Activated gamma-delta T cell treated with Interleukin-2 at 50 U/mL for 16 hours (primary cell): ENCODE measurements at regions not wholly inside any gene's neighbourhood (a gene's known extent, or its start where the extent isn't known, plus 50 kb on each side); places are given as distances from the start of the nearest gene placed in this dataset.
"Not testable (repeated sequence)": the region's sequence is repeated elsewhere in the genome, so short reads cannot be mapped to it uniquely, and the experiment has no call there.

Experiments used
- DNase-seq: peaks from one replicate; pipeline ENCODE4 v3.0.0-alpha.2; 2020

DNA sequence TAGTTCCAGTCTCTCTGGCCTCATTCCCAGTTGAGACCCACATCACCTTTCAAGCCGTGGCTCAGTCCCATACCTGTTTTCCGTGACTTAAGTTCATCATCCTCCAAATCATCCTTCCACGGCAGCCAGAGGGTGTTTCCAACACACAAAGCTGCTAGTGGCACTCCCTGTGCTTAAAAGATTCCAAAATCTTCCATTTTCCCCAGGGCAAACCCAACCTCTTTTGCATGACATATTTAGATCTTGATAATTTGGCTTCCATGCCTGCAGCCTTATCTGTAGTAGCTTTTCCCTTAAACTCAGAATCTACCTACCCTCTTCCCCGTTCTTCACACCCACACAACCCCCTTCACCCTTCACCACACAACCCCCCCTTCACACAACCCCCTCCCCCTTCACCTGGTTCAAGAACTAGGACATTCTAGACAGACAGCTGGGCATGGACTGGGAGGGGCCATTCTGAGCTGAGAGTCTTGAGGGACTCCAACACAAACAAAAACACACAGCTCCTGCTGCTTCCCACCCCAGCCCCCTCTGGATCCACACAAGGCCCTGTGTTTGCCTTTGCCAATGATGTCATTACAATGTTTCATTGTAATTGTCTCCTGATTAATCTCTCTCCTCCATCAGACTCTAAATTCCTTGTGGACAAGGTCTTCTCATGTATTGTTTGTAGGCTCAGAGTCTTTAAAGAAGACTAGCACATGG lies 268.2 kb downstream of the SH3GL2 start:
- no peak for DNase-seq

DNA sequence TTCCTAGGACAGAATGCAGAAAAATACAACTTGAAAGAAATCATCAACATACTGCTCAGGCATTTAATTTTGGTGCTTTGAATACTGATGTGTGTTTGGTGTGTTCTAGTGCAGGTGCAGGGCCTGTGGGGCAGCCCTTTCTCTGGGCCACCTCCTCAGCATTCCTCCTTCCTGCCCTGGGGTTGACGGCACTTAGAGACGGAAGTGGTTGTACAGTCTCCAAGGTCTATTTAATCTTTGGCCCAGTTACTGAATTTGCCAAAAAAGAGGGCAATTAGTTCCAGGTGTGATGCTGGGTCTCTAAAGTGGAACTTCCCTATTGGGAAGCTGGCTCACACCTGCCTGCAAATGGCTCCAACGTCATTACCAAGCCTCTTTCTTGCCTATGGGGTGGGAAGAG lies 269.0 kb downstream of the SH3GL2 start:
- DNase-seq = no peak

DNA sequence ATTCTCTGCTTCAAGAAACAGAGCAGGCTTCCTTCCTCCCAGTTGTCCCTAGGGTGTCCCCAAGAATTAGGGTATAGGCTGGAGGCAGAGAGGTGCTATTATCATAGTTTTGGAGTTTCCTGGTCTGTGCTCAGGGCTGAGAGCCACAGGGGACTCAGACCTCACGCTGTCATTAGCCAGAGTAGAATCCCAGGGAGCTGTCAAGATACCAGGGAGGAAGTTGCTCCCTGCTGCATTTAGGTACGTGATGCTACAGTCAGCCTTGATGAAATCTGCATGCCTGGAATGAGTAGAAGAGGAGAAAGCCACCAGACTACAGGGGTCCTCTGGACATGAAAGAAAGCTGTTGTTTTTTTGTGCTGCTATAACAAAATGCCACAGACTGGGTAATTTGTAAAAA lies 273.2 kb downstream of the SH3GL2 start:
- no peak for DNase-seq

DNA sequence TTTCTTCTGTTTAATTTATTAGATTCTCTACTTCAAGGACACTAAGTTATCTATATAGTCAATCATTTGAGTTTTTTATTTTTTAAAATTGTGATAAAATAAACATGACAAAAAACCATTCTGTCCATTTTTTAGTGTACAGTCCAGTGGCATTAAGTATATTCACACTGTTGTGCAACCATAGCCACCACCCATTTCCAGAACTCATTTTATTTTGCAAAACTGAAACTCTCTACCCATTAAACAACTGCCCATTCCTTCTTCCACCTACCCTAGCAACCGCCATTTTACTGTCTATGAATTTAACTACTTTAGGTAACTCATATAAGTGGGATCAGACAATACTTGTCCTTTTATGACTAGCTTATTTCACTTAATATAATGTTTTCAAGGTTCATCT lies 275.6 kb downstream of the SH3GL2 start:
- no peak for DNase-seq

DNA sequence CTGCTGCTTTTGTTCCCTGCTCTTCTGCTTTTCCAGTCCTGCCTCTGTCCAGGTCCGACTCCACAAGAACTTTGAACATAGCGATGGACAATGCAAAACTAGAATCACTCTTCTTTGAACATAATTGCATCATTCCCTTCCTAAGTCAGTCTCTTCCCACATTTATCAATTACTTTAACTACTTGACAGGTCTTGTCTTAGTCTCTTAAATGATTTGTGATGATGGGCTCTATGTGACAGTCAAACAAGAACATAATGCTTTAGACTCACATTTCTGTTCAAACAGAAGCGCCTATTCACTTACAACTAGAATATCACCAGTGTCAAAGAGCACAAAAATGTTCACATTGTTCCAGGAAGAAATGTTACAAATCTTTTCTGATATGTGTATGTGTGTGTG lies 278.1 kb downstream of the SH3GL2 start:
- DNase-seq = no peak

DNA sequence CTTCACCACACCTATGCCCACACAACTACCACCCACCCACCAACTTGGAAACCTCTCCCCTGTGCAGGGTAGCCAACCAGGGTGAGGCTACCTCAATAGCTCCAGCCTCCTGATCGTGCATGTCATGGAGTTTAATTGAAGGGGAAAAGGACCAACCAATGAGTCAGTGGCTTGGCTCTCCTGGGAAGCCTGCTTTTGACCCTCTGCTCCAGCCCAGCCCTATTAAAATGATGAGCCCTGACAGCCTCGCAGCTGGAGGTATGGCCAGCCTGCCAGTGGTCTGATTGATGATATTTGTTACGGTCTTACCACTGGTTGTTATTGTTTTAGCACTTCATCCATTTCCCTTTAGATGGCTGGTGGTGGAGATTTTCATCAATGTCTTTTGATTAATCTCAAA lies 280.4 kb downstream of the SH3GL2 start:
- DNase-seq = no peak

DNA sequence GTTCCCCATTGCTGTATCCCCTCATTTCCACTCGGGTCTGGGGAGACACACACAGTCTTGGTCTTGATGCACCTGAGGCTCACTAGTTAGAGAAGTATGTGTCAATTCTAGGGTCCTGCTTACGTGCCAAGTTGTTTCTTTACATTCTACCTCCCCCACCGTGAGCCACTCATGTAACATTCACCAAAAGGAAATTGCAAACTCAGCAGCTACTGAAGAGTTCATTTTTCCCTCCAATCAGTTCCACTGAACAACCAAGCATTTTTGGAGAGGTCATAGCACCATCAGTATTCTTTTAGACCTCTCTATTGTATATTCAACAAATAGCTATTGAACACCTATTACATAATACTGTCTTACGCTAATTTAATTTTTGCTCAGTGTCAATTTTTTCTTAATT lies 281.1 kb downstream of the SH3GL2 start:
- DNase-seq = no peak

DNA sequence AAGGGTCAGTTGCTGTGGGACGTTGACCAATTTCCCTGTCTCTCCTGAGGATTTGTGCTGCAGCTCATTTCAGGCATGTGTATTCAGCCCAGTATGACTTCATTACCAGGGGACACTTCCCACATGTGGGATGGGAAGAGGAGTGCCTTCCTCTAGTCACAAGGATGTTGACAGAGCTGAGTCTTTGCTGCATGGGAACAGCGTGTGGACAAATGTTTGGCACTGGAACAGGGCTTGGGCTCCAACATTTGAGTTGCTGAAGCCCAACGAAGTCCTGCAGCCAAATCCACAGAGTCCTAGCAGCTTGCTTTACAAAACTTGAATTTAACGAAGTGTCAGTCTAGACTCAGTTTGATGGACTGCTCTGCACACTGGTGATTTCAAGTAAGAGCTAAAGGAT lies 283.2 kb downstream of the SH3GL2 start:
- DNase-seq = no peak

DNA sequence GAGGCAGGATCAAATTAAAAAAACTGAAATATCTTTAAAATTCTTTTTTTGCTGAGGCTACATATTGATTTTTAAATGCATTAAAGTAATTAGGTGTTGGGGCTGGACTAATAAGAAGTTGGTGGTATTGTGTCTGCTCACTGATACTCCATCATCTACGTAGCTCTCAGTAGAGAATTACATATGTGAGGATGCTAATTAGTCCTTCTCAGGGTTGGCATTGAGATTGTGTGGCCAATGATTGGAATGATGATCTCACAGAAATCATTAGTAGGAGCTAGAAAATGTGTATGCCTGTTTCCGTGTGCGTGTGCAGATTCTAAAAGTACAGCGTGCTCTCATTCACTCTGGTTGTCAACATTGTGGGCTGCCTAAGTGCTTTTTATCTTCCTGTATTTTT lies 283.8 kb downstream of the SH3GL2 start:
- DNase-seq = no peak

DNA sequence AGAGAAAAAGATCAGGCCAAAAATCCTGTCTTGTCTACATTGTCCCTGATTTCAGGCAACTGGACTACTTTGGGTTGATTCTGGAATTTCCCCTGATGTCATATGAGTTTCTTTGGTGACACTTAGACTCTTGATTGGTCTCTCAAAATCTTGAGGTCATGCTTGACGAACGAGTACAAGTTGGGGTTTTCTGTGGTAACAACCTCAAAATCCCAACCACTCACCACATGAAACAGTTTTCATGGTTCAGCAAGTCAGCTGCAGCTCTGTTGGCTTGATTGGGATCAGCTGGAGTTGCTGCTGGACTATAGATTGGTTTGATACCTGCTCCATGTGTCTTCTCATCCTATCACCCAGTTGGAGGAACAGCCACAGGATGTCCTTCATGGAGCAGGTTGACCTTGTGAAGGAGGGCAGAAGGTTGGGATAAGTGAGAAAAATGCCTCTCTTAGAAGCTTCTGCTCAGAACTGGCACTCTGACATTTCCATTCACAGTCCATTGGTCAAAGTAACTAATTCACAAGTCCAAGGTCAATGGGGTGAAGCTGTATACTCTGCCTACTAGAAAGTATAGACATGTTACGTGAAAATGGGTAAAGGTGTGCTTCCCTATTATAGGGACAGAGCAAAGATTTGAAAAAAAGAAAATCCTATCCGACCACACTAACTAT lies 284.5 kb downstream of the SH3GL2 start:
- DNase-seq = no peak

DNA sequence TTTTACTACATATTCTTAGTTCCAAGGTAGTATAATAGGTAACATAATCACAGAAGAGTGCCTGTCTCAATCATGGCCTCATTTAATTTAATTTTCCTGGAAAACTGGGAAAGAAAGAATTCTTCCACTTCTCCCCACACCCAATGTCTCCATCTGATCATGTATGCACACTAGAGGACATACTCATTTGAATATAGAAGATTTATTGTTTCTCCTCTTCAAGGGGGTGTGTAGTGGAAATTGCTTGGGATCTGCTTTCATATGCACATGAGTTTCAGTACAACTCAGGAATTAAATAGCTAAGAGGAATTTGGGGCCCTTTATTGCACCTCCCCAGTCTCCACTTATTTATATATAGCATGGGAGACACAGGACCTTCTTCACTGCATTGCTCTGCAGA lies 285.1 kb downstream of the SH3GL2 start:
- DNase-seq = no peak

DNA sequence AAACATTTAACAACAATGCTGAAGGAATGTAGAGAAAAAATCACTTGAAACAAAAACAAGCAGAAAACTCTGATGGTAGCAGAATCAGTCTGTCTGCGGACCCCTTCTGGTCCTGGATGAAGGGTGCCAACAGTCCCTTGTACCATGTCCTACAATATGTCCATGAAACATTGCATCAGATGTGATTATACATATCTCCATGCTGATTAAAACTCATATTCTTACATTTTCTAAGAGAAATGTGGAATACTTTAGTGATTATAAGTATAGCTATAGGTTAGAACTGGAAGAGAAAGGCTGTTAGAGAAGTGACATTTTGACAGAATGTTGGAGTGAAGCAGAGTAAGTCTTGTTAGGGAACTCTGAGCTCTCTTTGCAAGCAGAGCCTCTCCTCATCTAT lies 286.1 kb downstream of the SH3GL2 start:
- DNase-seq = no peak

DNA sequence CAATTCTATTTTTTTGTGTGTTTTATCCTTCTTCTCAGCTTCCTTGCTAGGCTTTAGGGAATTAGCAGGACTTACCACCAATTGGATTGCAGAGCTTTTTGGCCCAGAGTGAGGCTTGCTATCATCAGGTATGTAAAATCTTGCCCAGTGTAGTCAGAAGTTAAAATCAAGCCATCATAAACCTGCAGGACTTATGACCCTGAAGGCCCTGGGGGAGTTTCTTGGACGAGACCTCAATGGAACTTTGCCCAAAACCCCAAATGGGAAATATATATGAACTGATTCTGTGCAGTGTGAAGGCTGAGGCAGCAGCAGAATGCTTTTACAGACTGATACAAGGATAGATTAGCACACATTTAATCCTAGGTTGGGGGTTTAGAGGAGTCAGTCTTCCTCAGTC lies 287.0 kb downstream of the SH3GL2 start:
- DNase-seq = no peak

DNA sequence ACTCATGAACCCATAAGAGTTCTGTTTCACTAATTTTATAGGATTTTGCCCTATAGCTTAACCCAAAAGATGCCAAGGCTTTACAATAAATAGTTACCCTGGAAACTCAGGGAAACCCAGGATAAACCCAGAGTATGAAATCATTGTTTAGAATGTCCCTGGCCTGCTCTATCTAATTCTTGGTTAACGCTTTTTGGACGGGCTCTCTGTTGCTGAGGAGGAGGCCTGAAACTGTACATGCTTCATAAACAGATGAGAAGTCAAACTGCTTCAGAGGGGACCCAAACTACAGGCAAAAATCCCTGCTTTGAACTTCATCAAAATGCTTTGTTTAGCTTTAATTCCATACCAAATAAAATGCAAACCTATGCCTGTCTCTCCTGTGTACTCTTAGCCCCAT lies 291.9 kb downstream of the SH3GL2 start:
- DNase-seq = no peak

DNA sequence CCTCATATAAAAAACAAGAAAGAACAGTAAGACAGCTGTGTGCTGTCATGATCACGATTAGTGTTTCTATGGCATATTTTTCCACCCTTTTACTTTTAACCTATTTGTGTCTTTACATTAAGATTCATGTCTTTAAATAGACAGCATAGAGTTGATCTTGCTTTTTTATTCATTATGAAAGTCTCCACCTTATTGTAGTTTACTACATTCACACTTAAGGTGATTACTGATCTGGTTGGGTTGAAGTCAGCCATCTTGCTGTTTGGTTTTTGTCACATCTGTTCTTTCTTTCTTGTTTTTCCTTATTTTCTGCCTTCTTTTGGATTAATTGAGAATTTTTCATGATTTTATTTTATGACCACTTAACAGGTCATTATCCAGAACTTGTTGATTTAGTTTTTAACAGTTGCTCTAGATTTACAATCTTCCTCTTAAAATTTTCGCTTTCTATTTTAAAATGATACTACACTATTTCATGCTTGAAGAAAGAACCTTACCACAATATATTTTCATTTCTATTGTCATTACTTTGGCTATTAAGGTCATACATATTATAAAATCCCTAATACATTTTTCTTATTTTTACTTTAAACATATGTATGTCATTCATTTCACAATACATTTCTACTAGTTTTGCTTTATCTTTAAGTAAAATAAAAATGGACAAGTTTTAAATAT lies 292.5 kb downstream of the SH3GL2 start:
- no peak for DNase-seq

DNA sequence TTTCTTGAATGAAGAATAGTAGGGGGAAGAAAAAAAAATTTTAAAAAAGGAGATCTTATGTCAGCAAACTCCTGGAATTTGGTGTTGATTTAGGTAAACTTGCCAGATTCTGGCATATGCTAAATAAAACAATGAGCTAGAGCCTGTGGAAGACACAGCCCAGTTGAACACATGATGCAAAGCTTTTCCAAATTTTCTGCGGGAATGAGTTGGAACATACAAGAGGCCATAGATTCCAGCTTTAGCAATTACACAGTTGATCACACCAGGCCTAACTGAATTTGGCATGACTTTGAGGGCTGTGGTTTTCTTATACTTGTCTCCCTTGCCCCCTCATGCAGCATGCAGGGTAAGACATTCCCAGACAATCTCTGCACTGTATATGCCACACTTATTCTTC lies 297.0 kb downstream of the SH3GL2 start:
- no peak for DNase-seq

DNA sequence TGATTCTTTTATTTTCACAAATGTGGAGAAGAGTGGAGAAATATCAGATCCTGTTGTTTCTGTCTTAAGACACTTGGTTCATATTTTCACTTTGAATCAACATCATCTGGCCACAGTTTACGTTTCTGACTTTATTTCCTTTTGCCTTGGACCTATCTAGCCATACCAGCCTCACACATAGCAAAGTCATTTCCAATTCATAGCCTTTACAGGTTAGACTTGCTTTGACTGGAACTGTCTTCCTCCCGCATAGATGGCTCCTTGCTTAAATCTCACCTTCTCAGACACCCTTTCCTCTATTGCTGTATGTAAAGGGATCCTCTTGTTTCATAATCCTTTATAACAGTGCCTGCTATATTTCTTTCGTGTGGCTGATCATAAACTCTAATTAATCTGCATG lies 297.8 kb downstream of the SH3GL2 start:
- DNase-seq = no peak

DNA sequence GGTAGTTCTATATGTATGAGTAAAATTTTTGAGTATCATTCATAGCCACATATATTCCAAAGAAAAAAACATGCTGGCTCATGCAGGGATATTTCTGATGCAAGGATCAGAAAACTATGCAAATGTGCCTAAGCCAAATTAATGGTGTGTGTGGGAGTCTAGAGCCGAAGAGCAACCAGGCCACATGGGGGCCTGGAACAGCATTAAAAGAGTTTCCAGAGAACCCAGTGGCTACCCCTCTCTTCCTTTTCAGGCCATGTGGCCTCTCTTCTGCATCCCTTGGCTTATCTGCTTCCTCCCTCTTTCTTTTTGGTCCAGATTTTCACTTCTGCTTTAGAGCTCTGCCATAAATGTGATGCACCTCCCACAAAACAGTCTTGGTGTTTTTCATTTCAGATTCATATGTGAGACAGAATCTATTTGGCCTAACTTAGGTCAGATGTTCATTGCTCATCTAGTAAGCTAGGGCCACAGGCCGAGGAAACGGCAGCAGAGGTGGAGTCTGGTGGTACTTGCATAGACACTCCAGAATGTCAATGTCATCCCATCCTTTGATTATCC lies 300.0 kb downstream of the SH3GL2 start:
- no peak for DNase-seq

DNA sequence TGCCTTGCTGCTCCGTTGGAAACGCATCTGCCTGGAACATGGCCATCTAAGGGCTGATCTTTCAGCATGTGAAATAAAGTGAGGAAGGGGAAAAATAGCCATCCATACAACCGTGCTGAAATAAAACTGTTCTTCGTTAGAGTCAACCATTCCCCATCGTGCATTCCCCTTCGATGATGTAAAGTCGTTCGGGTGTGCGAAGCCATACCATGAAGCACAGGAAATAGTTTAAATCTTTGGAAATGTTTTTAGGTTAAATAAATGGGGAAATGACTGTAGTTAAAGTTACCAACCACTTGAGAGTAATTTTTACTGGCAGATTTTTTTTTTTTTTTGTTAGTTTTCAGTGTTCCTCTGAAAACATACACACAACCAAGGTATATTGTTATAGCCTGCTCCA lies 302.5 kb downstream of the SH3GL2 start:
- no peak for DNase-seq

DNA sequence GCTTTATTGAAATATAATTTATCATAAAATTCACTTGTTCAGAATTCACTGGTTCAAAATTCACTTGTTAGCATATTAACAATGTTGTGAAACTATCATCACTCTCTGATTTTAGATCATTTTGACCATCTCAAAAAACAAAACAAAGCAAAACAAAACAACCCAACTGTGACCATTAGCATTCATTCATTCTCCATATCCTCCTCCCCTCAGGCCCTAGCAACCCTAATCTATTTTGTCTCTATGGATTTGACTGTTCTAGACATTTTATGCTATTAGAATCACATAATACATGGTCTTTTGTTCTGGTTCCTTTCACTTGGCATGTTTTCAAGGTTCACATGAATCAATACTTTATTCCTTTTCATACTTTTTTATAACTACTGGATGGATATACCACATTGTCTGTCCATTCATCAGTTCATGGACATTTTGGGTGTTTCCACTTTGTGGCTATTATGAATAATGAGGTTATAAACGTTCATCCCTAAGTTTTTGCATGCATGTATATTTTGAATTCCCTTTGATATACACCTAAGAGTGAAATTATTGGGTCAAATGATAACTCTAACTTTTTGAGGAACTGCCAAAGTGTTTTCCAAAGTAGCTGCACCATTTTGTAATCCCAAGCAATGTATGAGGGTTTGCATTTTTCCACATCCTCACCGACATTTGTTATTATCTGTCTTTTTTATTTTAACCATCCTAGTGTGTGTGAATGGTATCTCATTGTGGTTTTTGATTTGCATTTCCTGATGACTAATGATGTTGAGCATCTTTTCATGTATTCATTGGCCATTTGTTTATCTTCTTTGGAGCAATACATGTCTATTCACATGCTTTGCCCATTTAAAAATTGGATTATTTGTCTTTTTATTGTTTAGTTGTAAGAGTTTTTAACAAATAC lies 304.1 kb downstream of the SH3GL2 start:
- DNase-seq = no peak

DNA sequence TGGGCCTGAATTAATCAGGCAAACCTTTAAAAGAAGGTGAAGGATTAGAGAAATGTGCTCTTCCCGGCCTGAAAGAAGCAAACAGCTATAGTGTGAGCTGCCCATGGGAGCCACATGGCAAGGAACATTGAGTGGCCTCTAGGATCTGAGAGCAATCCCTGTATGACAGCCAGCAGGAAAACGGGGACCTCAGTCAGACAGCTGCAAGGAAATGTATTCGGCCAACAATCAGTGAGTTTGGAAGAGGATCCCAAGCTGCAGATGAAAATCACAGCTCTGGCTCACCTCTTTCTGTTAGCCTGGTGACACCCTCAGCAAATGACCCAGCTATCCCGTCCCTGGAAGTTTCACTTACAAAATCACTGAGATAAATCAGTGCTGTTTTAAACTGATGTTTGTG lies 309.2 kb downstream of the SH3GL2 start:
- DNase-seq = no peak

DNA sequence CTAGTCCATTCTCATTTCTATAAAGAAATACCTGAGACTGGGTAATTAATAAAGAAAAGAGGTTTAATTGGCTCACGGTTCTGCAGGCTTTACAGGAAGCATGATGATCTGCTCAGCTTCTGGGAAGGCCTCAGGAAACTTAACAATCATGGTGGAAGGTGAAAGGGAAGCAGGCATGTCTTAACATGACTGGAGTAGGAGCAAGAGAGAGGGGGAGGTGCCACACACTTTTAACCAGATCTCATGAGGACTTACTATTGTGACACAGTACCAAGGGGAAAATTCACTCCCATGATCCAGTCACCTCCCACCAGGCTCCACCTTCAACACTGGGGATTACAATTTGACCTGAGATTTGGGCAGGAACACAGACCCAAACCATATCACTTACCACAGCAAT lies 310.1 kb downstream of the SH3GL2 start:
- not testable (repeated sequence) for DNase-seq
